A673 (cell line): ENCODE measurements at regions not wholly inside any gene's neighbourhood (a gene's known extent, or its start where the extent isn't known, plus 50 kb on each side); places are given as distances from the start of the nearest gene placed in this dataset.

Experiments used
- BruUV-seq: library from RNA; stranded (reverse); fragments of 400-500 nt; replicated peaks from 2 replicates; lab custom pipeline; 2021; lab: Mats Ljungman, UMichigan
- CTCF ChIA-PET: fragments of 300-600 bp; sonication (Branson Sonifier 250); formaldehyde crosslinking; loops from one replicate; lab custom pipeline; 2022; ENCODE audit warnings: antibody characterized with exemption; lab: Charles Lee
- POLR2A ChIA-PET: fragments of 300-600 bp; sonication (Branson Sonifier 250); formaldehyde crosslinking; loops from one replicate; lab custom pipeline; 2022; ENCODE audit warnings: antibody characterized with exemption; ENCODE audit not compliant: low non-redundant PET; lab: Charles Lee
- DNase-seq: peaks from one replicate; pipeline ENCODE4 v3.0.0-alpha.2; 2015; ENCODE audit warnings: low spot score
- H3K27ac ChIP-seq: fragments of 200-600 bp; sonication (generic); 2 replicates; pipeline ENCODE4 v1.5.1; 2016; ENCODE audit warnings: mixed run types, low read depth, mild to moderate bottlenecking, mixed read lengths, antibody characterized with exemption, low read length; ENCODE audit not compliant: poor library complexity, severe bottlenecking
- H3K27me3 ChIP-seq: fragments of 200-600 bp; sonication (generic); replicated peaks from 2 replicates; pipeline ENCODE4 v1.6.1; 2017; ENCODE audit warnings: mixed run types, low read depth, mild to moderate bottlenecking, mixed read lengths, antibody characterized with exemption, low read length; ENCODE audit not compliant: insufficient read depth, poor library complexity
- H3K36me3 ChIP-seq: fragments of 200-600 bp; sonication (generic); 2 replicates; pipeline ENCODE4 v1.6.1; 2016; ENCODE audit warnings: mixed run types, mild to moderate bottlenecking, mixed read lengths, antibody characterized with exemption, low read length; ENCODE audit not compliant: insufficient read depth, poor library complexity, severe bottlenecking
- H3K4me1 ChIP-seq: fragments of 200-600 bp; sonication (generic); 2 replicates; pipeline ENCODE4 v1.6.1; 2017; ENCODE audit warnings: mixed run types, mild to moderate bottlenecking, mixed read lengths, antibody characterized with exemption, low read length; ENCODE audit not compliant: insufficient read depth, poor library complexity, severe bottlenecking
- H3K4me3 ChIP-seq: fragments of 200-600 bp; sonication (generic); 2 replicates; pipeline ENCODE4 v1.5.1; 2016; ENCODE audit warnings: low read depth, mixed run types, mild to moderate bottlenecking, mixed read lengths, low read length; ENCODE audit not compliant: poor library complexity, severe bottlenecking
- H3K9me3 ChIP-seq: fragments of 200-600 bp; sonication (generic); 2 replicates; pipeline ENCODE4 v1.6.1; 2016; ENCODE audit warnings: mixed run types, low read depth, mild to moderate bottlenecking, mixed read lengths, antibody characterized with exemption, low read length; ENCODE audit not compliant: poor library complexity, severe bottlenecking
- CTCF ChIP-seq: fragments of 300-800, 200-600 bp; sonication (generic); conservative IDR thresholded peaks from 2 replicates; pipeline ENCODE4 v1.5.1; 2017; ENCODE audit warnings: low read depth, mild to moderate bottlenecking, antibody characterized with exemption, low read length, moderate library complexity, mixed read lengths
- EZH2 ChIP-seq: fragments of 200-600 bp; sonication (generic); IDR thresholded peaks from 2 replicates; pipeline ENCODE4 v1.6.1; 2017; ENCODE audit warnings: borderline replicate concordance, low read depth, mild to moderate bottlenecking, mixed read lengths, antibody characterized with exemption, low read length; ENCODE audit not compliant: poor library complexity, severe bottlenecking
- intact Hi-C: fragments of 100-400 bp; cut with micrococcal nuclease; formaldehyde crosslinking; loops from one replicate; pipeline ENCODE4 v1.10.0; 2022; ENCODE audit not compliant: unreplicated experiment

GRCh38 chr2:21792571-21792970 lies 668.8 kb downstream of the TDRD15 start:
- no peak overlapping the region for H3K27ac ChIP-seq
- BruUV-seq: no TSS peak
- ChIA-PET CTCF (no interaction called here), POLR2A (no interaction called here)
- H3K36me3 ChIP-seq: no peaks in the 10 kb centered on the region
- TF ChIP-seq CTCF (no peak), EZH2 (no peak)
- H3K9me3 ChIP-seq: no peaks in the 10 kb centered on the region
- no peaks in the 10 kb centered on the region for H3K4me1 ChIP-seq
- no peak overlapping the region for H3K4me3 ChIP-seq
- H3K27me3 ChIP-seq: peaks cover under 1% of the 10 kb centered on the region
- intact Hi-C loops: no loop called here
- DNase-seq: no peak

- no peak overlapping the region for H3K27ac ChIP-seq
- peaks cover 10% of the 10 kb centered on the region for H3K27me3 ChIP-seq
- POLR2A ChIA-PET: no interaction called here
- CTCF ChIA-PET: no interaction called here
- no peaks in the 10 kb centered on the region for H3K9me3 ChIP-seq
- intact Hi-C loops: no loop called here
- no peak for TF ChIP-seq CTCF
- TF ChIP-seq EZH2: no peak
- H3K4me3 ChIP-seq: no peak overlapping the region
- BruUV-seq: no TSS peak
- no peaks in the 10 kb centered on the region for H3K36me3 ChIP-seq
- no peaks in the 10 kb centered on the region for H3K4me1 ChIP-seq
- no peak for DNase-seq
Measured at GRCh38 chr2:21793461-21793860, 669.7 kb downstream of the TDRD15 start.

GRCh38 chr2:21794611-21795010 lies 670.8 kb downstream of the TDRD15 start:
- DNase-seq: no peak
- ChIA-PET POLR2A (no interaction called here), CTCF (no interaction called here)
- no peaks in the 10 kb centered on the region for H3K36me3 ChIP-seq
- intact Hi-C loops: no loop called here
- TF ChIP-seq EZH2: no peak
- TF ChIP-seq CTCF: no peak
- H3K9me3 ChIP-seq: no peaks in the 10 kb centered on the region
- H3K27ac ChIP-seq: no peak overlapping the region
- peaks cover 20% of the 10 kb centered on the region for H3K27me3 ChIP-seq
- no peaks in the 10 kb centered on the region for H3K4me1 ChIP-seq
- H3K4me3 ChIP-seq: no peak overlapping the region
- no TSS peak for BruUV-seq
